UCSD-AML1 (cell line): ENCODE measurements at regions not wholly inside any gene's neighbourhood (a gene's known extent, or its start where the extent isn't known, plus 50 kb on each side); places are given as distances from the start of the nearest gene placed in this dataset.

ENCODE experiments used
- DNase-seq: peaks from one replicate; lab custom pipeline; 2025; ENCODE audit not compliant: unreplicated experiment; lab: John Stamatoyannopoulos, UW

- DNase-seq, result no peak
These were observed 294.2 kb upstream of the ZMIZ1 start for GRCh38 chr10:78774614-78774998.

DNA sequence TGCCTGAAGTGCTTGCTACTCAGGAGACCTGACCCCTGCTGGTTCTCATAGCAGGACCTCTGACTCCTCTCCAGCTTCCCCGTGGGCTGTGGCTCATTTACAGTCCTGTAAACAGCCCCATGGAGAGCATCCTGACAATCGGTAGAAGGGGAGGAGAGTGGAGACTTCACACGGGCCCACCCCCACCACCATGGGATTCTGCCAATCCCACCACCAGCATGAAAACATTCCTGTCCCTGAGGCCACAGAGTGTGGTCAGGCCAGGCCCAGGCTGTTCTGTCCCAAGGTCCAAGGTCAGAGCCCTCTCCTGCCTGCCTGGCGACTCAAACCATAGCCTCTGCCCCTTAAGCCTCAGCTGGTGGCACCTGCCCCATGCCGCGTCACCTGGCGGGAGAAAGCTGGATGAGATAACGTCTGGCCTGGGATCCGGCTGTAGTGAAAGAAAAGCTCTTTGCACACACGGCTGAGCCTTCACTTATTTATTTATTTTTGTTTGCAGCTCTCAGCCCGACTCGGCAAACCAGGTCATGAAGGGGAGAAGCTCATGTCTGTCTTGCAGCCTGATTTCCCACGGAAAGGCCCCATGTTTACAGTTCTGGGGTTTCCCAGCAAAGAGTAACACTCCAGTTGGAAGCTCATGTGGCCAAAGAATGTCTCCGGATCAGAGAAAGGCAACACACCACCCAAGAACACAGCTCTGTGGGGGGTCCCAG, 293.6 kb upstream of the ZMIZ1 start:
- no peak for DNase-seq

GRCh38 chr10:78775891-78776290, 292.9 kb upstream of the ZMIZ1 start:
- DNase-seq, result no peak

DNA sequence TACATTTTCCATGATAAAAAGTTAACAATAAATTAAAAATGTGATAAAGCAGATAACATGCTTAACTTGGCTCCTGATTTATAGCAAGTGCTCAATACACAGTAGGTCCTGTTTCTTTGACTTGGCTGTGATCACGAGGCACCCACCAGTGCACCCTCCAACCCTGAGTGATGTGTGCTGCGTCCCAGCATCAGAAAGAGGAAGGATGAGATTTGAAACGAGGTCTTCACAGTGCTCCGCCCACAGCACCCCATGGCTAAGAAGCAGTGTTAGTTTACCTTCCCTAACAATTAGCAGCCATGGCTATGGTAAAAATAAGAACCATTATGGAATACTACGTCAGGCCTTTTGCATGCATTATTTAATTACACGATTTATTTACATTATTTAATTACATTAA, 292.0 kb upstream of the ZMIZ1 start:
- DNase-seq, result no peak

- DNase-seq, result no peak
These were observed 291.3 kb upstream of the ZMIZ1 start for GRCh38 chr10:78777466-78777865.

DNA sequence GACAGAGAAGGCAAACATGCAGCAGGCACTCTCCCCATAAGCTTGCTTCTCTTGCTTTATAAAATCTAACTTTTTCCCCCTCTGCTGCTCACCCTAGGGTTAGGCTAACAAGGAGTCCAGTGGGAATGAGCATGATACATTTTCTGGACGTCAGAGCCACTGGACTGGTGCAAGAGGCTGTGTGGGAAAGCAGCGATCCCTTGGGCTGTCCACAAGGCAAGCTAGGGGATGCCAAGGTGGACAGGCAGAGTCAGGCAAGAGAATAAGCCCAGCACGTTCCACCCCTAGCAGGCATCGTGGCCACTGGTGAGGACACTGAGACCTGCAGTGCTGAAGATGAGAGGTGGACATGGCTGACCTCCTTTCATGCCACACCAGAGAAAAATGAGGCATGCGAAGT, 290.9 kb upstream of the ZMIZ1 start:
- DNase-seq, result no peak

- DNase-seq, result no peak
These were observed 290.1 kb upstream of the ZMIZ1 start for GRCh38 chr10:78778444-78779338.

DNA sequence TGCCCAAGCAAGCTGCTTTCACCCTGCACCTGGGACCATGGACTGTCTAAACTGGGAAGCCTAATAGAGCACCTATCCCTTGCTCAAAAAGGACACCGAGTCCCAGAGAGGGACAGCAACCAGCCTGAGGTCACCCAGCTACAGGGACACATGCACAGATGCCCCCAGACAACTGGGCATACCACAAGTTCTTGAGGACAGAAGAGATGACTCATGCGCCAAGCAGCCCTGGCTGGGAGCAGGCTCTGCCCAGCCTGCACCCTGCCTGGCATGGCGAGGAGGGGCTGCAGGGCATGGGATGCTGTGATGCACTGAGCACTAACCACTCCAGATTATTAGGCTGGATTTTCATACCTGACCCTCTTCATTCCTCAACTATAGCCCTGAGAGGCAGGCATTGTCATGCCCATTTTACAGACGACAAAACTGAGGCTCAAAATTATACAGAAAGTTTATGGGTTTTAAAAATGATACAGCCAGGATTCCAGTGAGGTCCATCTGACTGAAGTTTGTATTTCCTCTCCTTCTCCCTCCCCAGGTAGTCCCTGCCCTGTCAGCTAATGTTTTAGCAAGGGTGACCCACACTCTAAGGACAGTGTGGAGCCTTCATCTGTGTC, 289.3 kb upstream of the ZMIZ1 start:
- DNase-seq, result no peak

DNA sequence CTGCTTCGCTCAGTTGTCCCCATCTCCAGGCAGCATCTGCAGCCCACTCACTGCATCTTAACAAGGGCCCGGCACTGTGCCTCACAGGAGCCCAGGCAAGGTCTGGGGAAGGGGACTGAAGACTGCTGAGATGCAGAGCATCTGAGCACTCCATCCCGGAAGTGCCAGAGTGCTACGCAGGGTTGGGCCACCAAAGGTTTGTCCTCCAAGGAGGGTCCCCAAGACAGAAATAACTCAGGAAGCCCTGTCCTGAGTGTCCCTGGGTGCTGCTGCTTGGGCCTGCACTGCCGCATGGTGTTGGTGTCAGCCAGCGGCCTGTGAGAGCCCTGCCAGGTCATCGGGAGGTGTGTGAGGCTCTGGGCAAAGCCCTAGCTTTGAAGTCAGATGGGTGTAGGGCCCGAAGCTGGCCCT, 288.2 kb upstream of the ZMIZ1 start:
- no peak for DNase-seq

DNA sequence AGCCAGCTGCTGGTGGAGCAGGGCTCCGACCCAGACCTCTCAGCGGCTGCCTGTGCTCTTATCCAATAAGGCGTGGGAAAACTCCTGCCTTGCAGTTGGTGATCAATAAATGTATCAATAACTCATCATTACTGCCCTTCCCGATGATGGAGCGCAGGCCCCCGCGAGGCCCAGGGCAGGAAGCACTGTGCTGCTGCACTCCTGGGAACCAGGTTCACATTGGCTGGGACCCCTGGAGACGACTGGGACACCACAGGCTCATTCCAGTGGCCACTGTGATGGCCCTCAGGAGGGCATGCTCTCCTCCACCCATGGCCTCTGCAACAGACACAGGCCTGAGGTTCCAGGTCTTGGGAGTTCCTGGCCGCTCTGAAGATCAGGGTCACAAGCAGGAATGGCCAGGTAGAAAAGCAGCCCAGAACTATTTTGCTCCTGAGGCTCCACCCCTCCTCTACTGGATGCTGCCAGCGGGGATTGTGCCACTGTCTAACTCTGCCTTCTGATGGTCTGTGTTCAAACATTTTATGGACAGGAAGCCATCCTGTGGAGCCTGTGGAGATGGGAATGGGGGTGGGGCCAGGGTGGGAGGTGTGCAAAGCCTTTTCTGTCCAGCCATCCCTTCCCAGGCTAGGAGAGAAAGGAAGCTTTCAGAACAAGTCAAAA, 287.4 kb upstream of the ZMIZ1 start:
- DNase-seq, result no peak

DNA sequence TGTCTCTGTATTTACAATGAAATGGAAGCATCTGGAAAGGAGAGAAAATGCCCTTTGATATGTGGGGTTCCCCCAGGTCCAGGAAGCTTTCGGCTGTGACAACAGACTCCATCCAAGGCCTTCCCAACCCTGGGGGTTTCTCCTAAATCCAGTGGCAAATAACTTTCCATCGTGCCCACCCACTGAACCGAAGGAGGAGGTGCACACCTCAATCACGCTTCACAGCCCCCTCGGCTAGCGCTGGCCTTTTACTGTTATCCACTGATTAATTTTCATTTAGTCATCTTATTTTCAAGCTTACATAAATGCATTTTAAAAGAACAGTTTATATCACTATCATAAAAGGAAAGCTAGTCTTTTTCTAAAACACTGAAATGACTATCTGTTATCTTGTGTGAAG, 286.8 kb upstream of the ZMIZ1 start:
- DNase-seq, result no peak

GRCh38 chr10:78782441-78782840, 286.3 kb upstream of the ZMIZ1 start:
- no peak for DNase-seq

DNA sequence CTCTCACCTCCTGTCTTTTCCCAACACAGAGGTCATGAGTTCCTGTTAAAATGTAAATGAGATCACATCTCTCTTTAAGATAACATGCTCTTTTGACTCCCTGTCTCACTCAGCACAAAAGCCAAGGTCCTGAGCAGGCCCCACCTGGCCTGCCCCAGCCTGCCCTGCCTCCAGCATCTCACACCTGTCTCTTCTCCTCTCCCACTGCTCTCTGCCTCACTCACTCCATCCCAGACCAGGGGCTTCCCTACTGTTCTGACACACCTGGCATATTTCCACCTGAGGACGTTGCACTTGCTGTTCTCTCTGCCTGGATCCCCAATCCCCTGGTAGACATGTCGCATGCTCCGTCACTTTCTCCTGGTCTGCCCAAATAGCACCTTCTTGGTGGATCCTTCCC, 285.0 kb upstream of the ZMIZ1 start:
- DNase-seq, result no peak

- DNase-seq, result no peak
These were observed 284.2 kb upstream of the ZMIZ1 start for GRCh38 chr10:78784546-78784945.

- no peak for DNase-seq
These were observed 283.7 kb upstream of the ZMIZ1 start for GRCh38 chr10:78785066-78785465.

GRCh38 chr10:78785991-78786390, 282.8 kb upstream of the ZMIZ1 start:
- no peak for DNase-seq

- no peak for DNase-seq
These were observed 281.6 kb upstream of the ZMIZ1 start for GRCh38 chr10:78787125-78787524.

GRCh38 chr10:78794736-78795455, 273.9 kb upstream of the ZMIZ1 start:
- no peak for DNase-seq

- DNase-seq, result no peak
These were observed 269.6 kb upstream of the ZMIZ1 start for GRCh38 chr10:78798976-78799730.

DNA sequence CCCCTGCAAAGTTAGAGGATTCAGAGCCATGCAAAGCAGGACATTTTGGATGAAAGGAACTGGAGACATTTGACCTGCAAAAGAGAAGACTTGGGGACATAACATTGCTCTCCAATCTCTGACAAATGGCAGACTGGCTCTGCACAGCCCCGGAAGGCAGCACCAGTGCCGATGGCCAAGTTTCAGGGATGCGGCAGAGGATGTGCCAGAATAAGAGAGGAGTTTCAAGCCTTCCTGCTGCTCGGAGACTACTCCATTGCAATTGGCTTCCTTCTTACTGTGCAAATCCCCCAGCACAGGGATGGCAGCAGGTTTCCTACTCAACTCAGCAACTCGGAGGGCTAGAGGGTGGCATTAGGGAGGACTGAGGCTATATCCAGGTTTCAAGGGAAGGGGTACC, 268.8 kb upstream of the ZMIZ1 start:
- no peak for DNase-seq
